ENCODE measurements at regions not wholly inside any gene's neighbourhood (a gene's known extent, or its start where the extent isn't known, plus 50 kb on each side); places are given as distances from the start of the nearest gene placed in this dataset.

- no peak for TF ChIP-seq EZH2phosphoT487 (IDR thresholded peaks at IDR 0.05; ENCODE audit: unreplicated experiment)
- no peak for TF ChIP-seq CTCF (conservative IDR thresholded peaks at IDR 0.05; ENCODE audit: low read depth in 2 of 2)
- TF ChIP-seq, protein P1, sequence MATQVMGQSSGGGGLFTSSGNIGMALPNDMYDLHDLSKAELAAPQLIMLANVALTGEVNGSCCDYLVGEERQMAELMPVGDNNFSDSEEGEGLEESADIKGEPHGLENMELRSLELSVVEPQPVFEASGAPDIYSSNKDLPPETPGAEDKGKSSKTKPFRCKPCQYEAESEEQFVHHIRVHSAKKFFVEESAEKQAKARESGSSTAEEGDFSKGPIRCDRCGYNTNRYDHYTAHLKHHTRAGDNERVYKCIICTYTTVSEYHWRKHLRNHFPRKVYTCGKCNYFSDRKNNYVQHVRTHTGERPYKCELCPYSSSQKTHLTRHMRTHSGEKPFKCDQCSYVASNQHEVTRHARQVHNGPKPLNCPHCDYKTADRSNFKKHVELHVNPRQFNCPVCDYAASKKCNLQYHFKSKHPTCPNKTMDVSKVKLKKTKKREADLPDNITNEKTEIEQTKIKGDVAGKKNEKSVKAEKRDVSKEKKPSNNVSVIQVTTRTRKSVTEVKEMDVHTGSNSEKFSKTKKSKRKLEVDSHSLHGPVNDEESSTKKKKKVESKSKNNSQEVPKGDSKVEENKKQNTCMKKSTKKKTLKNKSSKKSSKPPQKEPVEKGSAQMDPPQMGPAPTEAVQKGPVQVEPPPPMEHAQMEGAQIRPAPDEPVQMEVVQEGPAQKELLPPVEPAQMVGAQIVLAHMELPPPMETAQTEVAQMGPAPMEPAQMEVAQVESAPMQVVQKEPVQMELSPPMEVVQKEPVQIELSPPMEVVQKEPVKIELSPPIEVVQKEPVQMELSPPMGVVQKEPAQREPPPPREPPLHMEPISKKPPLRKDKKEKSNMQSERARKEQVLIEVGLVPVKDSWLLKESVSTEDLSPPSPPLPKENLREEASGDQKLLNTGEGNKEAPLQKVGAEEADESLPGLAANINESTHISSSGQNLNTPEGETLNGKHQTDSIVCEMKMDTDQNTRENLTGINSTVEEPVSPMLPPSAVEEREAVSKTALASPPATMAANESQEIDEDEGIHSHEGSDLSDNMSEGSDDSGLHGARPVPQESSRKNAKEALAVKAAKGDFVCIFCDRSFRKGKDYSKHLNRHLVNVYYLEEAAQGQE (IDR thresholded peaks at IDR 0.05; ENCODE audit: unreplicated experiment), result no peak
- no peak for TF ChIP-seq POLR2AphosphoS5 (IDR thresholded peaks at IDR 0.05; ENCODE audit: low read depth)
- TF ChIP-seq CREB1 (CRISPR knock-in tag; IDR thresholded peaks at IDR 0.05; ENCODE audit: low read depth), result no peak
- no peak for TF ChIP-seq EZH2 (IDR thresholded peaks at IDR 0.05; ENCODE audit: low read depth, unreplicated experiment)
- TF ChIP-seq JUNB (IDR thresholded peaks at IDR 0.05; ENCODE audit: unreplicated experiment), result no peak
- TF ChIP-seq ZNF331 (CRISPR knock-in tag; IDR thresholded peaks at IDR 0.05; ENCODE audit: low read depth), result no peak
- TF ChIP-seq, protein P2, sequence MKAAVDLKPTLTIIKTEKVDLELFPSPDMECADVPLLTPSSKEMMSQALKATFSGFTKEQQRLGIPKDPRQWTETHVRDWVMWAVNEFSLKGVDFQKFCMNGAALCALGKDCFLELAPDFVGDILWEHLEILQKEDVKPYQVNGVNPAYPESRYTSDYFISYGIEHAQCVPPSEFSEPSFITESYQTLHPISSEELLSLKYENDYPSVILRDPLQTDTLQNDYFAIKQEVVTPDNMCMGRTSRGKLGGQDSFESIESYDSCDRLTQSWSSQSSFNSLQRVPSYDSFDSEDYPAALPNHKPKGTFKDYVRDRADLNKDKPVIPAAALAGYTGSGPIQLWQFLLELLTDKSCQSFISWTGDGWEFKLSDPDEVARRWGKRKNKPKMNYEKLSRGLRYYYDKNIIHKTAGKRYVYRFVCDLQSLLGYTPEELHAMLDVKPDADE (IDR thresholded peaks at IDR 0.05), result no peak
- TF ChIP-seq NANOG (IDR thresholded peaks at IDR 0.05; ENCODE audit: borderline replicate concordance), result no peak
These were observed 111.9 kb upstream of the CHD2 start for GRCh38 chr15:92788196-92788595.

Data from GM23338 (cell line).